HG02981 (cell line): ENCODE measurements at regions not wholly inside any gene's neighbourhood (a gene's known extent, or its start where the extent isn't known, plus 50 kb on each side); places are given as distances from the start of the nearest gene placed in this dataset.

Source experiments
- ATAC-seq: cut with Tn5 transposase; IDR thresholded peaks from one replicate; pipeline ENCODE4 v1.9.1; 2021; ENCODE audit warnings: mild to moderate bottlenecking, moderate library complexity; ENCODE audit not compliant: unreplicated experiment

GRCh38 chr10:56912043-56912442 is 551.0 kb upstream of the ZWINT start:
- no peak for ATAC-seq

- ATAC-seq = no peak
These were observed 544.0 kb upstream of the ZWINT start for GRCh38 chr10:56905051-56905450.

- no peak for ATAC-seq
These were observed 541.5 kb upstream of the ZWINT start for GRCh38 chr10:56902554-56902953.

GRCh38 chr10:56895306-56895705 is 534.2 kb upstream of the ZWINT start:
- ATAC-seq = no peak

GRCh38 chr10:56881218-56881617 is 520.2 kb upstream of the ZWINT start:
- ATAC-seq = no peak

GRCh38 chr10:56880606-56881005 is 519.5 kb upstream of the ZWINT start:
- no peak for ATAC-seq

- ATAC-seq = no peak
These were observed 513.9 kb upstream of the ZWINT start for GRCh38 chr10:56874950-56875349.

GRCh38 chr10:56871160-56871668 is 510.2 kb upstream of the ZWINT start:
- ATAC-seq = no peak

GRCh38 chr10:56867236-56867635 is 506.2 kb upstream of the ZWINT start:
- no peak for ATAC-seq

GRCh38 chr10:56856569-56856968 is 495.5 kb upstream of the ZWINT start:
- ATAC-seq = no peak

GRCh38 chr10:56844978-56845529 is 484.0 kb upstream of the ZWINT start:
- no peak for ATAC-seq

- ATAC-seq = peak; percentile 74
These were observed 475.6 kb upstream of the ZWINT start for GRCh38 chr10:56836659-56837058.

- no peak for ATAC-seq
These were observed 470.6 kb upstream of the ZWINT start for GRCh38 chr10:56831681-56832080.

- ATAC-seq = peak; percentile 80
These were observed 462.8 kb upstream of the ZWINT start for GRCh38 chr10:56823849-56824248.

GRCh38 chr10:56805022-56805421 is 444.0 kb upstream of the ZWINT start:
- ATAC-seq = no peak

- ATAC-seq = no peak
These were observed 424.2 kb upstream of the ZWINT start for GRCh38 chr10:56785292-56785691.

GRCh38 chr10:56782503-56782902 is 421.4 kb upstream of the ZWINT start:
- ATAC-seq = no peak

GRCh38 chr10:56771343-56771742 is 410.3 kb upstream of the ZWINT start:
- no peak for ATAC-seq

GRCh38 chr10:56763090-56763489 is 402.0 kb upstream of the ZWINT start:
- ATAC-seq = no peak

GRCh38 chr10:56745490-56745889 is 384.4 kb upstream of the ZWINT start:
- ATAC-seq = no peak

- ATAC-seq = no peak
These were observed 367.3 kb upstream of the ZWINT start for GRCh38 chr10:56728349-56728748.

GRCh38 chr10:56722912-56723311 is 361.9 kb upstream of the ZWINT start:
- ATAC-seq = no peak

- ATAC-seq = no peak
These were observed 354.2 kb upstream of the ZWINT start for GRCh38 chr10:56715262-56715661.
